Kidney tubule cell (primary cell): ENCODE measurements at regions not wholly inside any gene's neighbourhood (a gene's known extent, or its start where the extent isn't known, plus 50 kb on each side); places are given as distances from the start of the nearest gene placed in this dataset.
"Not testable (repeated sequence)": the region's sequence is repeated elsewhere in the genome, so short reads cannot be mapped to it uniquely, and the experiment has no call there.

ENCODE experiments used
- DNase-seq: peaks from one replicate; pipeline ENCODE4 v3.0.0-alpha.2; 2018; ENCODE audit warnings: low spot score

GRCh38 chr2:21854938-21855337 is 731.2 kb downstream of the TDRD15 start:
- DNase-seq, result no peak

- DNase-seq, result no peak
Measured at GRCh38 chr2:21856708-21857107, 732.9 kb downstream of the TDRD15 start.

- DNase-seq, result no peak
Measured at GRCh38 chr2:21860907-21861306, 737.1 kb downstream of the TDRD15 start.

DNA sequence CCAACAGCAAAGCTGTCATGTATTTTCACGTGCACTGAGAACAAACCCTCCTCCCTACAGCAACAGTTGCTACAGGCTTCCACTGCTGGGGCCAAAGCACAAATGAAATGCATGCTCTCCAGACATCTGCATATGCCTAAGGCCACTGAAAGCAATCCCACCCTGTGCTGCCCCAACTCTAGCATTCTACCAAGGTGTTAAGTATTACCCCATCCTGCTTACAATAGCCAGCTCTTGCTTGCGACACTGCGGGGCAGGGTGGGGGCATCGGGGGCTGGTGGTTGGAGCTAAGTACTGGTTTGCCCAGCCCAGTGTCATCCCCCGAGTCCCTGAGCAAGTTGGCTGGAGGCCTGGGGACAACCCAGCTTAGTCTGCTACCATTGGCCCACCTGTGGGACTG is 742.5 kb downstream of the TDRD15 start:
- no peak for DNase-seq

GRCh38 chr2:21887881-21888280 is 764.1 kb downstream of the TDRD15 start:
- DNase-seq, result no peak

- no peak for DNase-seq
Measured at GRCh38 chr2:21890041-21890440, 766.3 kb downstream of the TDRD15 start.

- DNase-seq, result no peak
Measured at GRCh38 chr2:21890716-21891115, 766.9 kb downstream of the TDRD15 start.

GRCh38 chr2:21891191-21891590 is 767.4 kb downstream of the TDRD15 start:
- DNase-seq, result no peak

- DNase-seq, result no peak
Measured at GRCh38 chr2:21892140-21892539, 768.4 kb downstream of the TDRD15 start.

GRCh38 chr2:21895200-21895599 is 771.4 kb downstream of the TDRD15 start:
- no peak for DNase-seq

- DNase-seq, result not testable (repeated sequence)
Measured at GRCh38 chr2:21908712-21909380, 785.1 kb downstream of the TDRD15 start.

GRCh38 chr2:21910832-21911507 is 787.2 kb downstream of the TDRD15 start:
- DNase-seq, result no peak

- no peak for DNase-seq
Measured at GRCh38 chr2:21912405-21912804, 788.6 kb downstream of the TDRD15 start.

DNA sequence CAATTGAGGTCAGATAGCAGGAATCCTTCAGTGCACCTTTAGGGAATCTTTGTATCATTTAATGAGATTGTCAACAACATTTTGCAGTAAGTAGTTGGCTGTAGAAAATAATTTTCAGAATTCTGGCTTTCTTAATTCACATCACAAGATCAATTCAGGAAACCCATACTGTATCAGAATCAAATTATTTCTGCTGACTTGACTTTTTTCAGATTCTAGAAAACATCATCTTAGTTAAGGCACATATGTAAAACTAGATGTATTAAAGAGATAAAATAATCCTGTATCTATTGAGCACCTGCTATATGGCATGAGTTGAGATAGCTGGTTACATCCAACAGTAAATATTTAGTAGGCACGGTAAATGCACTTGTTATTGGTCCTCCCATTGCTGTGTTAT is 791.4 kb downstream of the TDRD15 start:
- no peak for DNase-seq

DNA sequence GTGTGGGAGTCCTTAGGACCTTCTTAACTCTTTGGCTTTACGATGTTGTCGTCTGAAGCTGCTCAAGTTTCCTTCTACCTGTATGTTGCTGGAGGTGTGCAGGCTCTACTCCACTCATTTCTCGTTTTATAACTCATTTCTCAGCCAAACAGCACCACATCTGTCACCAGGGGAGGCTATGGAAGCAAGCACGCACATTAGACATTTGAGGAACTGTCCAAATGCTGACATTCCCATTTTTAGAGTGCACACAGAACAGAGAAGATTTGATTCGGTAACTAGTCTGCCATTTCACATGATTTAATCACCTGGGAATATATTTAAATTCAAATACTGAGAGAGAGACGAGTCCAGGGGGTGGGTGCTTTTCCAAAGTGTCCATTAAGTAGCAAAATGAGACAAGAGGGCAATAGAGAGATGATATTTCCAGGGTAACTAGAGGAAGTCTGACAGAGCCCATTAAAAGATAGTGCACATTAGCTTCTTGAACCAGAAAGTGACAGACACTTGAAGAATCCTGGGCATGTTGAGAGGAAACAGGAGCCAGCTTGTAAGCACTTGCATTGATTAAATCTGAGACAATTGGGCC is 793.3 kb downstream of the TDRD15 start:
- no peak for DNase-seq

DNA sequence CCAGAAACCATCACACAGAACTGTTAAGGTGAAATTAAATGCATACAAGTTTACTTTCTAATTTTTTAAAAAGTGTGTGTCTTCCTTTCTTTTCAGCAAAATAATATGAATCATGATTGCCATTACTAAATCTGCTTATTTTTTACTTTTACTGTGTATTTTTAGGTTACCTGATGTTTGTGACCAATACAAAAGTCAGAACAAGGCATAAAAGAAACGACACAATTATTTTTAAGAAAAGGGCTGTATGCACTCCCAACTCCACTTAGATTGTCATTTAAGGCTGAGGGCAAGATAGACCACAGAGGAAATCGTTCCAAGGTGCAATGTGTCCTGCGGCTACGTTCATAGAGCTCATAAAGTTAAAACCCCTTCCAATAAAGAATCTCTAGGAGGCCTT is 797.0 kb downstream of the TDRD15 start:
- DNase-seq, result no peak

- no peak for DNase-seq
Measured at GRCh38 chr2:21924640-21925285, 801.0 kb downstream of the TDRD15 start.

DNA sequence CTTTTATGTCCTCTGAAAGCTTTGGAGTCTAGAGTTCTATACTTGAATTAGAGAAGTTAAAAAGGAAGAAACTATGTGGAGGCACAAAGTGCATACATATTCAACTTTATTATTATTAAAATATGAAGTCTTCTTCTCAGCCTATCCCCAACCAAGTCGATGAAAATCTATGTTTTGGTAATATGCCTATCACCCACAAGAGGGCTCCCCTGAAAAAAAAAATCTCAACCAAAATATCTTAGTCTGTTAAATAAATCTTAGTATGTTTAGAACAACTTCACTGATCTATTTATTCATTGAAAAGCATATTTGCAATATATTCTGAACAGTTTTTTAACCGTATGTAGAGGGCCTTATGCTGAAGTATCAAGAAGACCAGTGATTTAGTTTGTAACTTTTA is 804.5 kb downstream of the TDRD15 start:
- no peak for DNase-seq

GRCh38 chr2:21930226-21930625 is 806.5 kb downstream of the TDRD15 start:
- DNase-seq, result no peak

DNA sequence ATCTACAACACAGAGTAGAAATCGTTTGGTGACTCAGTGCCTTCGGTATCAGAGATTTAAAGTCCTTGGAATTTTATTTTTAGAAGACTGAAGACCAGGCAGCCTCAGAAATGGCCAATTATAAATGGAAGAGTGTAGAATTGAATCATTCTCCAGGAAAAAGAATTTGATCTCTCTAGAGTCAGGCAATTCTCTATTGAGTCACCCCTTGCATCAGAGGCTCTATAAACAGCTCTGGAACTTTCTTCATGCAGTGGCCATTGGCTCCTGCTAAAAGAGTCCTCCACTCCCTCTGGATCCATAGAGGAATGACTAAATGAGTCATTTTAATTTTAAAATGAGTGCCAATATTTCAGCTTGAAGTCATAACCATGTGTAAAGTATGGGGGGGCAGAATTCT is 816.2 kb downstream of the TDRD15 start:
- no peak for DNase-seq

DNA sequence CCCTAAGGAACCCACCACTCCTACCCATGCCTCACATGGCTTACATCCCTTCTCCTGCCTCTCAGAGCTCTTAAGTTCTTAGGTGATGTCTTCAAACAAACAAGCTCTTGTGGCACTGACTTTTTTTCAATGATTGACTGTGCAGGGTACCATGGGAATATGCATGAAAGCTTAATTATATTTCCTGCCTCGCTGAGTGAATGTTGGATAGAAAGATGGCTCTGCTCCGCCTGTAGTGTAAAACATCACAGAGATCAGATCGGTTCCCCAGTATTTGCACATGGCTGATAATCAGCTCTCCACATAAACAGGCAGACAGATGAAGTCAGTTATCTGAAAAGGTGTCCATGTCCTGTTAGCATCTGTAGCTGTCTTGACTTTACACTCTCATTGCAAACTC is 820.8 kb downstream of the TDRD15 start:
- DNase-seq, result no peak

DNA sequence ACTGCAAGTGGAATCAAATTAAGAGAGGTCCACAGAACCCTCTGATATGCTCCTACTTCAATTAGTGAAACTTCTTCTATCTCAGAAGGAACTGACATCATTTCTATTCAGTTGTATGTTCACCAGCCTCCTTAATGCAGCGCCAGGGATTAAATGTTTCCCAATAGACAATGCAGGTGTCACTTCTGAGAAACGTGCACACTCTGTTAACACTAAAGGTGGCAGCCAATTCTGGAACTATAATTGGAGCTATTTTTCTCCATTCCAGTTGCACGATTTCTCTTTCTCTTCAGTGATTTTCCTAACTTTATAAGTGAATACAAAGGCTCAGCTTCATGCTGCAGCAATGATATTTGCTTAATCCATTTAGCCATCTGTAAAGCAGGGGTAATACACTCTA is 821.9 kb downstream of the TDRD15 start:
- no peak for DNase-seq

DNA sequence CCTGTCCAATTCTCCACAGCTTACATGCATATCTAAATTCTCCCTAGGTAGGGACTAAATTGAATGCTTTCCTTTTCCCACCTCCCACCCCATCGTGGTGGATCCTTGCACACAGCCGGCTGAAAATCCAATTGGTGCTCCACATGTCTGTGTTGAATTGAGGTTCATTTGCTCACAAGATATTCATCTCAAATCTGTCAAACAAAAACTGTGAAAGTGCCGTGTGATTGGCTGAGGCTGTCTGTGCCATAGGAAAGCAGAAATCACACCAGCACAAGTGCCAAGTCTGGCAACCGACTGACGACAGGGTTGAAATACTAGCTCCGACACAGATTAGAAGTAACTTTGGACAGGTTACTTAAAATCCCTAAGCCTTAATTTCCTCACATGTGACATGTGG is 823.3 kb downstream of the TDRD15 start:
- DNase-seq, result no peak
